Thoracic aorta (tissue), 2 donors: ENCODE measurements at regions not wholly inside any gene's neighbourhood (a gene's known extent, or its start where the extent isn't known, plus 50 kb on each side); places are given as distances from the start of the nearest gene placed in this dataset.

Source experiments
- ATAC-seq: fragments of 150-250 bp; one replicate; pipeline ENCODE4 v1.8.0; 2017; ENCODE audit warnings: low read depth; ENCODE audit not compliant: insufficient number of reproducible peaks, low FRiP score
- DNase-seq: peaks from one replicate; pipeline ENCODE4 v3.0.0-alpha.2; 2020; ENCODE audit warnings: low spot score
- H3K27ac ChIP-seq, 2 donors: fragments of 200-600 bp; sonication (generic); 1 replicate in 1 of 2; 2 replicates in 1 of 2; pipeline ENCODE4 v1.5.1; 2016; ENCODE audit warnings: mild to moderate bottlenecking in 2 of 2, moderate library complexity in 2 of 2
- H3K27me3 ChIP-seq: fragments of 200-600 bp; sonication (generic); replicated peaks from 2 replicates; pipeline ENCODE4 v1.6.0; 2016; ENCODE audit warnings: mild to moderate bottlenecking; ENCODE audit not compliant: insufficient read depth
- H3K36me3 ChIP-seq: fragments of 200-600 bp; sonication (generic); one replicate; pipeline ENCODE4 v1.5.1; 2016
- H3K4me1 ChIP-seq, 2 donors: fragments of 200-600 bp; sonication (generic); 1 replicate in 1 of 2; 2 replicates in 1 of 2; pipeline versions ENCODE4 v1.5.1 to v1.6.0; 2016; ENCODE audit warnings: low read depth in 2 of 2, mild to moderate bottlenecking in 1 of 2; ENCODE audit not compliant: control insufficient read depth in 1 of 2
- H3K4me3 ChIP-seq: fragments of 200-600 bp; sonication (generic); 2 replicates; pipeline ENCODE4 v1.5.1; 2016; ENCODE audit warnings: mild to moderate bottlenecking
- H3K9me3 ChIP-seq: fragments of 200-600 bp; sonication (generic); 2 replicates; pipeline ENCODE4 v1.5.1; 2016
- TF ChIP-seq, protein P1 (sequence below): fragments of 200-600 bp; sonication (generic); IDR thresholded peaks from one replicate; pipeline ENCODE4 v1.5.1; 2019; ENCODE audit warnings: antibody characterized with exemption

DNA sequence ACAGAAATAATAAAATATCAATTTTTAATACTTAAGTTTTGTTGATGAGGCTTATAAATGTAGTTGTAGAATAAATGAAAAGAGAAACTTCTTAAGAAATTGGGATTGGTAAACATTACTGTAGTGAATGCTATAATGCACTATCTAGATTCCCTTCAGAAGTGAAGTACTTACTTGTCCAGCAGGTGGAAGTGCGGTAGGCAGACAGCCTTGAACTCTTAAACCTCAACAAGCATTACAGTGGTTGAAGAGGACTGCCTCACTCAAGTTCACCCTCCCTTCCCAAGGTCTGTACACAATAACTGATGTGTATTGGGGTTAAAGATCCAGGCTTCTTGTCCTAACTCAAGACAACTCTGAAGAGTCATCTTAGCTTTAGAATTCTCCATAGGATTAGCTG lies 931.0 kb upstream of the LRRTM1 start:
- H3K27ac ChIP-seq = no peak overlapping the region
- H3K36me3 ChIP-seq = no peaks in the 10 kb centered on the region
- DNase-seq (no peak), ATAC-seq (no peak)
- H3K9me3 ChIP-seq = no peaks in the 10 kb centered on the region
- no peaks in the 10 kb centered on the region for H3K27me3 ChIP-seq
- H3K4me3 ChIP-seq = no peak overlapping the region
- TF ChIP-seq, protein P1, sequence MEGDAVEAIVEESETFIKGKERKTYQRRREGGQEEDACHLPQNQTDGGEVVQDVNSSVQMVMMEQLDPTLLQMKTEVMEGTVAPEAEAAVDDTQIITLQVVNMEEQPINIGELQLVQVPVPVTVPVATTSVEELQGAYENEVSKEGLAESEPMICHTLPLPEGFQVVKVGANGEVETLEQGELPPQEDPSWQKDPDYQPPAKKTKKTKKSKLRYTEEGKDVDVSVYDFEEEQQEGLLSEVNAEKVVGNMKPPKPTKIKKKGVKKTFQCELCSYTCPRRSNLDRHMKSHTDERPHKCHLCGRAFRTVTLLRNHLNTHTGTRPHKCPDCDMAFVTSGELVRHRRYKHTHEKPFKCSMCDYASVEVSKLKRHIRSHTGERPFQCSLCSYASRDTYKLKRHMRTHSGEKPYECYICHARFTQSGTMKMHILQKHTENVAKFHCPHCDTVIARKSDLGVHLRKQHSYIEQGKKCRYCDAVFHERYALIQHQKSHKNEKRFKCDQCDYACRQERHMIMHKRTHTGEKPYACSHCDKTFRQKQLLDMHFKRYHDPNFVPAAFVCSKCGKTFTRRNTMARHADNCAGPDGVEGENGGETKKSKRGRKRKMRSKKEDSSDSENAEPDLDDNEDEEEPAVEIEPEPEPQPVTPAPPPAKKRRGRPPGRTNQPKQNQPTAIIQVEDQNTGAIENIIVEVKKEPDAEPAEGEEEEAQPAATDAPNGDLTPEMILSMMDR = no peak
- no peaks in the 10 kb centered on the region for H3K4me1 ChIP-seq

DNA sequence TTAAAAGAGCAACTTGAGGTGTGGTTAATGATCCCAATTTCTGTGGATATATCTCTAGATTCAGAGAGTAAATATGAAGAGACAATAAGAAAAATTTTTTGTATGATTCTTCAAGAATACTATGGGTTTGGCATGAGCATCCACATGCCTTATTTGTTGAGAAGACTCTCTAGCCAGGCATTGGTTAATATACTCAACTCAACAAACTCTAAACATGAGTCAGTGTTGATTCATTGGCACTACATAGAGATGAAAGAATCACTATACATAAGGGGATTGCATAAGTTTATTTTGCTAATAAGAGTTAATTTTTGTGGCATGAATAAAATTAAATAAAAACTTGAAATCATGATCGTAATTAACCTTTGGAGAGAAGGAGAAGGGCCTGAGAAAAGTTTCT lies 930.2 kb upstream of the LRRTM1 start:
- Histone ChIP-seq H3K4me1 (no peaks in the 10 kb centered on the region), H3K4me3 (no peak overlapping the region), H3K36me3 (no peaks in the 10 kb centered on the region), H3K27me3 (no peaks in the 10 kb centered on the region), H3K27ac (no peak overlapping the region), H3K9me3 (no peaks in the 10 kb centered on the region)
- TF ChIP-seq, protein P1 = no peak
- ATAC-seq (no peak), DNase-seq (no peak)

DNA sequence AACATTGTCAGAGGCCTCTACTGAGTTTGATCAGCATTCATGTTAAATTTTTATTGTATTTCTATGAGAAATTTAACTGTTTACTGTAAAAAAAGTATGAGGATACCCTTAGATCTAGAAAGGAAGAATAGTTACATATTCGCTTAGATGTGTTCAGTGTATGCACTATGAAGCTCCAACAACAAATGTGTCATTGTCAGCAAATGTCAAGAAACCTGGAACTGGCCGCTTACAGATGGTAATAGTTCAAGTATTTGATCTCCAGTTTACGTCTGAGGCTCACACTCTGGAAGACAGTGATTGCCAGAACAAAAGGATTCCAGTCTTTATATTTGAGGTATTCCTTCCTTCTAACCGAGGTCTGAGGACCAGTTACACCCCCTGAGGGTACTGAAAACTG lies 921.2 kb upstream of the LRRTM1 start:
- ATAC-seq (no peak), DNase-seq (no peak)
- Histone ChIP-seq H3K4me1 (no peaks in the 10 kb centered on the region), H3K9me3 (no peaks in the 10 kb centered on the region), H3K27me3 (no peaks in the 10 kb centered on the region), H3K4me3 (no peak overlapping the region), H3K36me3 (no peaks in the 10 kb centered on the region), H3K27ac (no peak overlapping the region)
- TF ChIP-seq, protein P1 = no peak

DNA sequence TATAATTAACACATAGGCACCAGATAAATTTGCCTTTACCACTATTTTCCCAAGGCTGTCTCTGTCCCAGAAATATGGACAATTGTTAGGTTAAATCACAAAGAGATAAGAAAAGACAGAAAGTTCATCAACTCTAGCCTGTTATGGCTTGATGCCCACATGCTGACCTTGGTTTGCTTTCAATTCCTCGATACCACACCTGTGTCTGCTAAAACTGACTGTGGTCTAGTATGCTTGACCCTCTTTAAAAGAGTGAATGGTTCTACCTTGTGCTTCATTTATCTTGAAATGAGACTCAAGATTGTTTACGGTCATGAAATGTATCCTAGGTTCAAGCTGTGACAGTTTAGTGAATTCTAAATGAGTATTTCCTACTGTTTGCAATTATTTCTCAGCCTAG lies 909.0 kb upstream of the LRRTM1 start:
- Histone ChIP-seq H3K4me1 (no peaks in the 10 kb centered on the region), H3K27me3 (no peaks in the 10 kb centered on the region), H3K4me3 (no peak overlapping the region), H3K27ac (no peak overlapping the region), H3K36me3 (no peaks in the 10 kb centered on the region), H3K9me3 (no peaks in the 10 kb centered on the region)
- TF ChIP-seq, protein P1 = no peak
- ATAC-seq (no peak), DNase-seq (no peak)

DNA sequence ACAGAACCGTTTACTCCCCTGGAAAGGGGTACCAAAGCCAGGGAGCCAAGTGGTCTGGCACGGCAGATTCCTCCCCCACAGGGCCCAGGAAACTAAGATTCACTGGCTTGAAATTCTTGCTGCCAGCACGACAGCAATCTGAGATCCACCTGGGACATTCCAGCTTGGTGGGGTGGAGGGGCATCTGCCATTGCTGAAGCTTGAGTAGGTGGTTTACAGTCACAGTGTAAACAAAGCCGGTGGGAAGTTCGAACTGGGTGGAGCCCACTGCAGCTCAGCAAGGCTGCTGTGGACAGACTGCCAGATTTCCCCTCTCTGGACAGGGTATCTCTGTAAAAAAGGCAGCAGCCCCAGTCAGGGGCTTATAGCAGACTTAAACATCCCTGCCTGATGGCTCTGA lies 901.7 kb upstream of the LRRTM1 start:
- TF ChIP-seq, protein P1 = no peak
- no peaks in the 10 kb centered on the region for H3K4me1 ChIP-seq
- H3K36me3 ChIP-seq = no peaks in the 10 kb centered on the region
- H3K27ac ChIP-seq = no peak overlapping the region
- ATAC-seq (no peak), DNase-seq (no peak)
- no peaks in the 10 kb centered on the region for H3K9me3 ChIP-seq
- H3K4me3 ChIP-seq = no peak overlapping the region
- no peaks in the 10 kb centered on the region for H3K27me3 ChIP-seq
